GM13976 (cell line): ENCODE measurements at regions not wholly inside any gene's neighbourhood (a gene's known extent, or its start where the extent isn't known, plus 50 kb on each side); places are given as distances from the start of the nearest gene placed in this dataset.

Source experiments
- DNase-seq: peaks from one replicate; pipeline ENCODE4 v3.0.0; 2012; ENCODE audit warnings: low spot score
- CTCF ChIP-seq: IDR thresholded peaks from 2 replicates; pipeline ENCODE4 v1.5.1; 2012; ENCODE audit warnings: borderline replicate concordance, mild to moderate bottlenecking; ENCODE audit not compliant: insufficient read depth; ENCODE audit errors: extremely low read depth, missing control alignments, control extremely low read depth
- in situ Hi-C: fragments of 300-500 bp; cut with MboI; formaldehyde crosslinking; loops from one replicate; pipeline ENCODE4 v1.12.0; 2022; ENCODE audit warnings: low sequenced_read_pairs, mixed read lengths, inconsistent platforms; ENCODE audit not compliant: unreplicated experiment

GRCh38 chr17:74019860-74020259 is 183.6 kb upstream of the RPL38 start:
- no peak for DNase-seq
- TF ChIP-seq CTCF, result no peak
- in situ Hi-C loops, result no loop called here

DNA sequence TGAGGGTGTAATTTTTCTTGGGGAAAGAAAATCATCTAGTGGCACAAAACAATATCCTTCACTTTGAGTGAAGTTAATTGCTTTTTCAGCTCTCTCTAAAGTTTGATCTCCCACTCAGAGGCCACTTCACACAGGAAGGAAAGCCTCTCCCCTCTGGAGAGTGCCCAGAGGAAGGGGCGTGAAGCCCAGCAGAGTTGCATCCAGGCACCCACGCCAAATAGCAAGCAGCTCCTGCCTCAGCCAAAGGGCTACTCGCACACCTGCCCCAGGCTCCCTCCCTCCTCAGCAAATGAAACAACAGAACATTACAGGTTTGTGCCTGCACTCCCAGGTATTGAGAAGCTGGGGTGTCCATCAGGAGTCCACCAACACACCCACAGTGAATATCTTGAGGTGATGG is 183.0 kb upstream of the RPL38 start:
- DNase-seq, result no peak
- no peak for TF ChIP-seq CTCF
- in situ Hi-C loops, result no loop called here

DNA sequence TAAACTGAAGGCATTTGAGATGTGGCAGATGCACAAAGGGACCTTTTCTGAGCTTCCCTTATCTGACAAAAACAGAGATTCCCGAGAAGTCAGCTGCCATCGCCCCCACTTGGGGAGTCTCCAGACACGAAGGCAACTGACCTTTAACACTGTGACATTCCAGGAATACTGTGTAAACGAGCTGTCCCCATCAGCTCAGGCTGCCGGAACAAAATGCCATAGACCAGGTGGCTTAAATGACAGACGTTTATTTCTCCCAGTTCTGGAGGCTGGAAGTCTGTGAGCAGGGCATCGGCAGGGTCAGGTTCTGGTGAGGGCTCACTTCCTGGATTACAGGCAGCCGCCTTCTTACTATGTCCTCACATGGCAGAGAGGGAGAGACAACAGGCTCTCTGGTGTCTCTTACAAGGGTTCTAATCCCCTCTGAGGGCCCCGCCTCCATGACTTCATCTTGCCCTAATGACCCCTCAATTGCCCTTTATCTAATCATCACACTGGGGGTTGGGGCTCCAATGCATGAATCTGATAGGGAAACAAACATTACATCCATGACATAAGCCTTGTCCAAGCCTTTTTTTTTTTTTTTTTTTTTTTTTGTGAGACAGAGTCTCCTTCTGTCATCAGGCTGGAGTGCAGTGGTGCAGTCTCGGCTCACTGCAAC is 178.5 kb upstream of the RPL38 start:
- in situ Hi-C loops, result no loop called here
- no peak for TF ChIP-seq CTCF
- DNase-seq, result no peak

- no peak for DNase-seq
- no peak for TF ChIP-seq CTCF
- in situ Hi-C loops, result no loop called here
Observed at GRCh38 chr17:74027444-74027843, 176.0 kb upstream of the RPL38 start.

DNA sequence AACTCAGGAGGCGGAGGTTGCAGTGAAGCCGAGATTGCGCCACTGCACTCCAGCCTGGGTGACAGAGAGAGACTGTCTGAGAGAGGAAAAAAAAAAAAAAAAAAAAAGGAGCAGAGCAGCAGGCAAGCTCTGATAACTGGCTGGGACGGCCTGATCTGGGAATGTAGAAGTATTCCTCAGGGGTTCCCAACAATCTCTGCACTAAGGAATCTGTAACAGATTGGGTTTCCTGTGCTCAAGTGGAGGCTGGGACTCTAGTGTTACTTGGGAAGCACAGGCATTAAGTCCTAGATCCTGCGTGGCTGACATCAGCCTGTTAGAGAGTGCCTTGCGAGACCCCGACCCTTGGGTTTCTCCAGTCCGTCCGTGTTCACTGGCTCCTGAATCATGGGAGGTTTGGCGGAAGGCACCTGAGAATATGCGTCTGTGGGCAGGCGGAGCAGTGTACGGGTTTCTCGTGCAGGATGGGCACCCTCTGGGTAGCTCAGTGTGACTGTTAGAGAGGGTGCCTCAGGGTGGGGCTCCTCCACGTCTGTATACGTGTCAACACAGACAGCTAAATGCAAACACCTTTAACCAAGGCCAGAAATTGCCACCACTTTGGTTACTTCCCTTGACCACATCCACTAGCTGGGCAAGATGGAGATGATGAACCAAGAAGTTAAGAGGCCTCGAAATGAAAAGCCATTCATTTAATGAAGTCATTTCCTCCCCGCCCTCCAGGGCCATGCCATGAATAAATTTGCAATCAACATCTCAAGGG is 174.9 kb upstream of the RPL38 start:
- no peak for TF ChIP-seq CTCF

DNA sequence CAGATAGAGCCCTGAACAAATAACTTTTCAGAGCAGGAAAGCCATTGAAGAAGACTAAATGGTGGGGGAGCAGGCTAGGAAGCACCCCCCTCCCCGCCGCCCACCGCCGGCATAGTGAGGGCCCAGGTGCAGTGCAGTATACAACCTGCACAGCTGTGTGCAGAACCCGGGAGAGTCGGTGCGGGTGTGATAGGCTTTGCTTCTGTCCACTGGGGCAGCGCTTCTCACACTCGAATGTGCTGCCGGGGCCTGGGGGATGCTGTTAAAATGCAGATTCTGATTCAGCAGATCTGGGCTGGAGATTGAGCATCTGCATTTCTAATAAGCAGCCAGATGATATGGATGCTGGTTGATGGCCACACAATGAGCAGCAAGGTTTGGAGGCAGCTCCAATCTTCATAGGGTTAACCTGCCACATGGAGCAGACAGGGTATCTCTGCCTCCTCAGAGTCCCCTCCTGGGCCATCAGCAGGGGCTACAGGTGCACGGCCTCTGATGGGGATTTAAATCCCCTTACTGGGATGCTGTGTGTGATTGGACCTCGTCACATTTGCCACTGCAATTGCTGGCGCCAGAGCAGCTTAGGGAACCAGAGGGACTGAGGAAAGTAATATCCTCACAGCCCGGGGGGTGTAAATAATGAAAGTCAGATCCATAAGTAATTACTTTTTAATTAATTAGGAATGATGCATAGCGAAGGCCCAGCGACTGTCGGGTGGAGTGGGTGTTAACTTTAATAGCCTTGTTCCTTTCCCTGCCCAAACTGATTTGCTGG is 172.0 kb upstream of the RPL38 start:
- TF ChIP-seq CTCF, result no peak
- no peak for DNase-seq
- in situ Hi-C loops, result no loop called here

More for the DNA sequence above, 174.9 kb upstream of the RPL38 start:
- in situ Hi-C loops, result no loop called here
- no peak for DNase-seq
